ENCODE measurements at regions not wholly inside any gene's neighbourhood (a gene's known extent, or its start where the extent isn't known, plus 50 kb on each side); places are given as distances from the start of the nearest gene placed in this dataset.

DNA sequence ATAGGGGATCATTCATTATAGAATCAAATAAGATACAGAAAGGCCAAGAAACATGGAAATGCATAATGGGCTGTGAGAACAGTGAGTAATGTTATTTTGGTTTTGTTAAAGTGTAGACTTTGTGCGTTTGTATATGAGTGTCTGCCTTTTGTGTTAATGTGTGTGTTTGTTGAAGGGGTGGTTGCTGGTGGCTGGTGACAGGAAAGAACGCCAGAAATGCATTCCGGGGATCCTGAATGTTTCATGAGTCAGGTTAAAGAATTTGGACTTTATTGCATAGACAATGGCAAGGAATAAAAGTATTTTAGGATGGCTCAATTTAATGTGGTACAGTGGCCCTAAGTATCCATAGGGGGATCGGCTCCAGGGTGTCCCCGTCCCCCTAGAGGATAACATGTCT, 1228.9 kb downstream of the PCDH7 start:
- no peak for FAIRE-seq
- TF ChIP-seq POLR2A (IDR thresholded peaks at IDR 0.05; ENCODE audit: low read depth, low read length): no peak
- DNase-seq (ENCODE audit: insufficient read length, low spot score): no peak

- TF ChIP-seq POLR2A (IDR thresholded peaks at IDR 0.05; ENCODE audit: low read depth, low read length): no peak
- DNase-seq (ENCODE audit: insufficient read length, low spot score) (no peak), FAIRE-seq (no peak)
These were observed 1235.2 kb downstream of the PCDH7 start for GRCh38 chr4:31955346-31955745.

DNA sequence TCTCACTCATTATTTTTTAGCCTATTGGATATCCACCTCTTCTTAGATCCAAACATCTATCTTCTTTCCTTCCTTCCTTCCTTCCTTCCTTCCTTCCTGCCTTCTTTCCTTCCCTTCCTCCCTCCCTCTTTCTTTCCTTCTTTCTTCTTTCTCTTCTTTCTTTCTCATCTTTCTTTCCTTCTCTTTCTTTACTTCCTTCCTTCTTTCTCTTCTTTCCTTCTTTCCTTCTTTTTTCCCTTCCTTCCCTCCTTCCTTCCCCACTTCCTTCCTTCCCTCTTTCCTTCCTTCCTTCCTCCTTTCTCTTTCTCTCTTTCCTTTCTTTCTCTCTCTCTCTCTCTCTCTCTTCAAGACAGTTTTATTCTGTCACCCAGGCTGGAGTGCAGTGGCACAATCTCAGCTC, 1239.8 kb downstream of the PCDH7 start:
- FAIRE-seq (no peak), DNase-seq (ENCODE audit: insufficient read length, low spot score) (no peak)
- TF ChIP-seq POLR2A (IDR thresholded peaks at IDR 0.05; ENCODE audit: low read depth, low read length): no peak

GRCh38 chr4:31964685-31965084, 1244.5 kb downstream of the PCDH7 start:
- DNase-seq (ENCODE audit: insufficient read length, low spot score): no peak
- TF ChIP-seq POLR2A (IDR thresholded peaks at IDR 0.05; ENCODE audit: low read depth, low read length): no peak
- no peak for FAIRE-seq

DNA sequence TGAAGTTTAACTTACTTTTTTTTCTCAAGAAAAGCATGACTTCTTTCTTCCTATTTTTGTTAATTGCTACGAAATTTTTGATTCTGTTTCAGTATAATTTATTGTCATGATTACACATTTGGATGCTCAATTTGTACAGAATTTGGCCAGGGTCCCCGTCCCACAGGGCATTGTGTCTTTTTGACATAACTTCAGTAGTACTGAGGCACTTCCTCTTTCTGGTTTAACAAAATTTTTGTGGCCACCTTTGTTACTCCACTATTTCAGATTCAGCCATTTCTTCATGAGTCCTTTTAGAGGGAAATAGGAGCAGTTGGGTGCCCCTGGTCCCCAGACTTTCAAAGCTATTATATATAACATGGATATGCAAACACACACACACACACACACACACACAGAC, 1248.7 kb downstream of the PCDH7 start:
- DNase-seq (ENCODE audit: insufficient read length, low spot score) (no peak), FAIRE-seq (no peak)
- no peak for TF ChIP-seq POLR2A (IDR thresholded peaks at IDR 0.05; ENCODE audit: low read depth, low read length)

DNA sequence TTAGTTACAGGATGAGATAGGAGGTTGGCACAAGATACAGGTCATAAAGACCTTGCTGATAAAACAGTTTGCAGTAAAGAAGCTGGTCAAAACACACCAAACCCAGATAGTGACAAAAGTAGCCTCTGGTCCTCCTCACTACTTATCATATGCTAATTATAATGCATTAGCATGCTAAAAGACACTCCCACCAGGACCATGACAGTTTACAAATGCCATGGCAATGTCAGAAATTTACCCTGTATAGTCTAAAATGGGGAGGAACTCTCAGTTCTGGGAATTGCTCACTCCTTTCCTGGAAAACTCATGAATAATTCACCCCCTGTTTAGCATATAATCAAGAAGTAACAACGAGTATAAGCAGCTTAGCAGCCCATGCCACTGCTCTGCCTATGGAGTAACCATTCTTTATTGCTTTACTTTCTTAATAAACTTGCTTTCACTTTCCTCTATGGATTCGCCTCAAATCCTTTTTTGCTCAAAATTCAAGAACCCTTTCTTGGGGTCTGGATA, 1254.4 kb downstream of the PCDH7 start:
- DNase-seq (ENCODE audit: insufficient read length, low spot score) (no peak), FAIRE-seq (no peak)
- no peak for TF ChIP-seq POLR2A (IDR thresholded peaks at IDR 0.05; ENCODE audit: low read depth, low read length)

- no peak for DNase-seq (ENCODE audit: insufficient read length, low spot score)
- TF ChIP-seq POLR2A (IDR thresholded peaks at IDR 0.05; ENCODE audit: low read depth, low read length): no peak
- FAIRE-seq: no peak
These were observed 1259.8 kb downstream of the PCDH7 start for GRCh38 chr4:31979988-31980387.

DNA sequence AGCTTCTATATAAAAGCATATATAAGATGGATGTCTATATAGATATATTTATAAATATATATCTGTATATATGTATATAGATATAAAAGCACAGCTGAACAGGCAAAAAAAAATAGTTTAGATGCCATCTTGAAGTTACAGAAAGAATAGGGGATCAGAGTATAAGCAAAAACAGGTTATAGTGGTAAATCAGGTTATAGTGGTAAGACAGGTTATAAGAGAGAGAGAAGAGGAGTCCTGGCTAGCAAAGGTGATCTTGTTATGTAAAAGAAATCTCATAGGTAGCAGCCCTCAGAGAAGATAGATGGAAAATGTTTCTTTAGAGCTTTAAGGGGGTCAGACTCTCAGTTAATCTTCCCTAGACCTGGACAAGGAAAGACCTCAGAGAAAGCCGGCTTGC, 1263.1 kb downstream of the PCDH7 start:
- DNase-seq (ENCODE audit: insufficient read length, low spot score): no peak

GRCh38 chr4:31983677-31984076, 1263.5 kb downstream of the PCDH7 start:
- no peak for DNase-seq (ENCODE audit: insufficient read length, low spot score)
- TF ChIP-seq POLR2A (IDR thresholded peaks at IDR 0.05; ENCODE audit: low read depth, low read length): no peak
- FAIRE-seq: no peak

More for the DNA sequence above, 1263.1 kb downstream of the PCDH7 start:
- no peak for FAIRE-seq
- TF ChIP-seq POLR2A (IDR thresholded peaks at IDR 0.05; ENCODE audit: low read depth, low read length): no peak

- FAIRE-seq: no peak
- no peak for TF ChIP-seq POLR2A (IDR thresholded peaks at IDR 0.05; ENCODE audit: low read depth, low read length)
- DNase-seq (ENCODE audit: insufficient read length, low spot score): no peak
These were observed 1264.7 kb downstream of the PCDH7 start for GRCh38 chr4:31984872-31985271.

DNA sequence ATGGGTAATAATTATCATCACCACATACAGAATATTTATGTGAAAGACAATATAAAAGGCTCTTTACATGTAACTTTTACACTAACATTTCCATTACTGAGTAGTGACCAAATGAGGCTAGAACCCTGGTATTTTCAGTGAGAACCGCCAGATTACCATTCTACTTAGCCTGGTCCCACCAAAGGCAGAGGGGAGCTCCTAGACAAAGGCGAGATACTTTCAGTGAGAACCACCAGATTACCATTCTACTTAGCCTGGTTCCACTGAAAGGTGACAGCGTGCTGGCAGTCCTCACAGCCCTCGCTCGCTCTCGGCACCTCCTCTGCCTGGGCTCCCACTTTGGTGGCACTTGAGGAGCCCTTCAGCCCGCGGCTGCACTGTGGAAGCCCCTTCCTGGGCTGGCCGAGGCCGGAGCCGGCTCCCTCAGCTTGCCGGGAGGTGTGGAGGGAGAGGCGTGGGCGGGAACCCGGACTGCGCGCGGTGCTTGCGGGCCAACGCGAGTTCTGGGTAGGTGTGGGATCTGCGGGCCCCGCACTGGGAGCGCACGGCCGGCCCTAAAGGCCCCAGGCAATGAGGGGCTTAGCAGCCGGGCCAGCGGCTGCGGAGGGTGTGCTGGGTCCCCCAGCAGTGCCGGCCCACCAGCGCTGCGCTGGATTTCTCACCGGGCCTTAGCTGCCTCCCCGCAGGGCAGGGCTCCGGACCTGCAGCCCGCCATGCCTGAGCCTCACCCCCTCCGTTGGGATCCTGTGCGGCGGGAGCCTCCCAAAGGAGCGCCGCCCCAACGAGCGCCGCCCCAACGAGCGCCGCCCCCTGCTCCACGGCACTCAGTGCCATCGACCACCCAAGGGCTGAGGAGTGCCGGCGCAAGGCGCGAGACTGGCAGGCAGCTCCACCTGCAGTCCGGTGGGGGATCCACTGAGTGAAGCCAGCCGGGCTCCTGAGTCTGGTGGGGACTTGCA, 1276.1 kb downstream of the PCDH7 start:
- no peak for FAIRE-seq
- no peak for TF ChIP-seq POLR2A (IDR thresholded peaks at IDR 0.05; ENCODE audit: low read depth, low read length)
- DNase-seq (ENCODE audit: insufficient read length, low spot score): no peak

- no peak for FAIRE-seq
- no peak for TF ChIP-seq POLR2A (IDR thresholded peaks at IDR 0.05; ENCODE audit: low read depth, low read length)
- no peak for DNase-seq (ENCODE audit: insufficient read length, low spot score)
These were observed 1278.6 kb downstream of the PCDH7 start for GRCh38 chr4:31998807-31999206.

- DNase-seq (ENCODE audit: insufficient read length, low spot score) (no peak), FAIRE-seq (no peak)
- no peak for TF ChIP-seq POLR2A (IDR thresholded peaks at IDR 0.05; ENCODE audit: low read depth, low read length)
These were observed 1279.7 kb downstream of the PCDH7 start for GRCh38 chr4:31999848-32000247.

DNA sequence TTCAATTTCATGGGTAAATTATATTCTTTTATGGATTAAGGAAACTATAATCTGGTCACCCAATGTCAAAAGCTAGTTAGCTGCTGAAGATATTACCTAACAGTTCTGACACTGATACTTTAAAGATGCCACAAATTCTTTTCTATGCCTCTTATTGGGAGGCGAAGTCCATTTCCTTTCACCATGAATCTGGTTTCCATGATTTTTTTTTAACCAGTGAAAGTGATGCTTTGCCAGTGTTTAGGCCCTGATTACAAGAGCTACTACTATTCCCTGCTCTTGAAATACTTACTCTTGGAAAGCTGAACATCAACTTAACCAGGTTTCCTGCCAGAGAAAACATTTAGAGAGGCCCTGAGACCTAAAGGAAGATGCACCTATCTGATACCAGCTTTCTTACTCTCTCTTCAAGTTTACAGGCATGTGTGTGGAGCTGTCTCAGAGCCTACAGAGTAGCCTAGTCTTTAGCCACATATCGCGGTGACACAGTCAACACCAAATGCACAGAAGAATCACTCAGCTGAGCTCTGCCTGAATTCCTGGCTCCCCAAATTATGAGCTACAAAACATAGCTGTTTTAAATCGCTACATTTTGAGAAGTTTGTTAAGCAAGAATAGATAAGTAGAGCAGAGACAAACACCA, 1280.8 kb downstream of the PCDH7 start:
- DNase-seq (ENCODE audit: insufficient read length, low spot score) (no peak), FAIRE-seq (no peak)
- no peak for TF ChIP-seq POLR2A (IDR thresholded peaks at IDR 0.05; ENCODE audit: low read depth, low read length)

All from H54 (cell line).